ENCODE measurements at regions not wholly inside any gene's neighbourhood (a gene's known extent, or its start where the extent isn't known, plus 50 kb on each side); places are given as distances from the start of the nearest gene placed in this dataset.

GRCh38 chr14:22450266-22450665 lies 138.8 kb downstream of the DAD1 start:
- no peak overlapping the region for H3K27ac ChIP-seq (ENCODE audit: low read depth, low read length)
- H2AFZ ChIP-seq (ENCODE audit: low read length) = no peak overlapping the region
- no peak overlapping the region for H2BK15ac ChIP-seq (ENCODE audit: low read length)
- H3K9me3 ChIP-seq (ENCODE audit: insufficient read depth in 2 of 2, low read depth in 1 of 2, low read length in 1 of 2) = no peaks in the 10 kb centered on the region
- WGBS, 2 experiments (ENCODE audit: extremely low coverage in 1 of 2, insufficient coverage in 1 of 2, insufficient read length in 1 of 2, insufficient replicate concordance in 2 of 2, low coverage in 1 of 2, low lambda C conversion rate in 2 of 2, missing lambda C conversion rate in 1 of 2) = 74% methylated on average over 7 of the region's 7 CpGs; no CpG with 5 or more reads in 1 of the 2 experiments
- no peaks in the 10 kb centered on the region for H4K20me1 ChIP-seq (replicated peaks in 1 of 2; ENCODE audit: control insufficient read depth in 1 of 2, insufficient read depth in 2 of 2, low read length in 2 of 2)
- H2AK5ac ChIP-seq (ENCODE audit: low read depth, low read length) = no peak overlapping the region
- H2BK20ac ChIP-seq (ENCODE audit: low read length) = no peak overlapping the region
- H3K23ac ChIP-seq (ENCODE audit: insufficient read length) = no peak overlapping the region
- no peaks in the 10 kb centered on the region for H3K23me2 ChIP-seq (ENCODE audit: low read depth, low read length)
- H3K14ac ChIP-seq (ENCODE audit: insufficient read length) = no peak overlapping the region
- no peak overlapping the region for H3K9ac ChIP-seq (replicated peaks in 1 of 4; ENCODE audit: extremely low read depth in 1 of 4, low read depth in 3 of 4, low read length in 3 of 4)
- no peak overlapping the region for H3K4ac ChIP-seq (replicated peaks; ENCODE audit: insufficient read length, low read depth, low read length)
- CTCF ChIA-PET (ENCODE audit: partially characterized antibody) = interaction anchor here (0.5 to 5.6 kb wide), 8 partner anchors 11 to 223 kb away, joined by 3 to 25 read pairs (median 4); no protein-coding TSS in a partner anchor
- no peaks in the 10 kb centered on the region for H3K79me1 ChIP-seq (ENCODE audit: low read depth, low read length)
- H3K79me2 ChIP-seq (ENCODE audit: control insufficient read depth in 1 of 2, insufficient read depth in 2 of 2, low read length in 2 of 2) = no peaks in the 10 kb centered on the region
- no peaks in the 10 kb centered on the region; a peak in 1 of 8 replicates for H3K36me3 ChIP-seq (ENCODE audit: control insufficient read depth in 2 of 4, insufficient read depth in 4 of 4, low read length in 3 of 4)
- H4K8ac ChIP-seq (ENCODE audit: extremely low read depth, insufficient read depth, low read length) = no peak overlapping the region
- H3K56ac ChIP-seq (replicated peaks; ENCODE audit: insufficient read length, low read depth, low read length) = no peak overlapping the region
- H2BK5ac ChIP-seq (ENCODE audit: low read depth, low read length) = no peak overlapping the region
- H3K18ac ChIP-seq (ENCODE audit: extremely low read depth, low read length) = no peak overlapping the region
- no peak for DNase-seq (ENCODE audit: low read depth in 1 of 2, low spot score in 2 of 2)
- POLR2A ChIA-PET (ENCODE audit: partially characterized antibody) = no interaction called here
- H3K4me1 ChIP-seq (replicated peaks in 1 of 4; ENCODE audit: control insufficient read depth in 3 of 4, insufficient read depth in 4 of 4, low read length in 3 of 4) = no peaks in the 10 kb centered on the region
- H3K4me3 ChIP-seq (ENCODE audit: extremely low read depth in 1 of 4, insufficient read depth in 2 of 4, low read depth in 3 of 4, low read length in 4 of 4) = no peak overlapping the region
- no peak overlapping the region for H2BK120ac ChIP-seq (replicated peaks; ENCODE audit: low read depth, low read length)
- no peak overlapping the region for H3K4me2 ChIP-seq (ENCODE audit: insufficient read depth in 1 of 2, low read depth in 2 of 2, low read length in 2 of 2)
- H4K91ac ChIP-seq (replicated peaks; ENCODE audit: insufficient read length, low read length) = no peak overlapping the region
- FAIRE-seq = no peak
- H4K5ac ChIP-seq (ENCODE audit: insufficient read length, low read depth, low read length) = no peak overlapping the region
- no peak overlapping the region for H2BK12ac ChIP-seq (ENCODE audit: low read depth, low read length)
- no peaks in the 10 kb centered on the region; a peak in 1 of 7 replicates for H3K27me3 ChIP-seq (replicated peaks in 1 of 4; ENCODE audit: control insufficient read depth in 3 of 4, extremely low read depth in 1 of 4, insufficient read depth in 3 of 4, low read length in 3 of 4)
- no peak for TF ChIP-seq ZNF274 (IDR thresholded peaks at IDR 0.05; ENCODE audit: borderline replicate concordance, extremely low read depth, low read length)
- TF ChIP-seq SP1 (IDR thresholded peaks at IDR 0.05; ENCODE audit: low read depth, low read length) = no peak
- TF ChIP-seq KDM5A (IDR thresholded peaks at IDR 0.05; ENCODE audit: low read length) = no peak
- no peak for TF ChIP-seq KDM4A (IDR thresholded peaks at IDR 0.05; ENCODE audit: low read depth, low read length, severe bottlenecking)
- TF ChIP-seq, protein P1, sequence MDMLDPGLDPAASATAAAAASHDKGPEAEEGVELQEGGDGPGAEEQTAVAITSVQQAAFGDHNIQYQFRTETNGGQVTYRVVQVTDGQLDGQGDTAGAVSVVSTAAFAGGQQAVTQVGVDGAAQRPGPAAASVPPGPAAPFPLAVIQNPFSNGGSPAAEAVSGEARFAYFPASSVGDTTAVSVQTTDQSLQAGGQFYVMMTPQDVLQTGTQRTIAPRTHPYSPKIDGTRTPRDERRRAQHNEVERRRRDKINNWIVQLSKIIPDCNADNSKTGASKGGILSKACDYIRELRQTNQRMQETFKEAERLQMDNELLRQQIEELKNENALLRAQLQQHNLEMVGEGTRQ (IDR thresholded peaks at IDR 0.05; ENCODE audit: low read length) = no peak
- TF ChIP-seq, protein P2, sequence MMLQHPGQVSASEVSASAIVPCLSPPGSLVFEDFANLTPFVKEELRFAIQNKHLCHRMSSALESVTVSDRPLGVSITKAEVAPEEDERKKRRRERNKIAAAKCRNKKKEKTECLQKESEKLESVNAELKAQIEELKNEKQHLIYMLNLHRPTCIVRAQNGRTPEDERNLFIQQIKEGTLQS (IDR thresholded peaks at IDR 0.05; ENCODE audit: insufficient read depth, low read depth, low read length) = no peak
- TF ChIP-seq CTBP2 (IDR thresholded peaks at IDR 0.05; ENCODE audit: borderline replicate concordance, insufficient read depth, insufficient read length, low read length) = no peak
- no peak for TF ChIP-seq RNF2 (IDR thresholded peaks at IDR 0.05; ENCODE audit: borderline replicate concordance, low read depth, low read length, missing control alignments, poor library complexity, severe bottlenecking)
- TF ChIP-seq TAF7 (optimal IDR thresholded peaks at IDR 0.05; ENCODE audit: borderline replicate concordance, low read depth, low read length) = no peak
- no peak for TF ChIP-seq JUND (IDR thresholded peaks at IDR 0.05; ENCODE audit: low read length)
- no peak for TF ChIP-seq CHD1 (IDR thresholded peaks at IDR 0.05; ENCODE audit: low read depth, low read length)
- TF ChIP-seq SIX5 (IDR thresholded peaks at IDR 0.05; ENCODE audit: low read depth, low read length) = no peak
- no peak for TF ChIP-seq JUN (IDR thresholded peaks at IDR 0.05; ENCODE audit: low read depth, low read length)
